ENCODE measurements at regions not wholly inside any gene's neighbourhood (a gene's known extent, or its start where the extent isn't known, plus 50 kb on each side); places are given as distances from the start of the nearest gene placed in this dataset.
"Not testable (repeated sequence)": the region's sequence is repeated elsewhere in the genome, so short reads cannot be mapped to it uniquely, and the experiment has no call there.

DNA sequence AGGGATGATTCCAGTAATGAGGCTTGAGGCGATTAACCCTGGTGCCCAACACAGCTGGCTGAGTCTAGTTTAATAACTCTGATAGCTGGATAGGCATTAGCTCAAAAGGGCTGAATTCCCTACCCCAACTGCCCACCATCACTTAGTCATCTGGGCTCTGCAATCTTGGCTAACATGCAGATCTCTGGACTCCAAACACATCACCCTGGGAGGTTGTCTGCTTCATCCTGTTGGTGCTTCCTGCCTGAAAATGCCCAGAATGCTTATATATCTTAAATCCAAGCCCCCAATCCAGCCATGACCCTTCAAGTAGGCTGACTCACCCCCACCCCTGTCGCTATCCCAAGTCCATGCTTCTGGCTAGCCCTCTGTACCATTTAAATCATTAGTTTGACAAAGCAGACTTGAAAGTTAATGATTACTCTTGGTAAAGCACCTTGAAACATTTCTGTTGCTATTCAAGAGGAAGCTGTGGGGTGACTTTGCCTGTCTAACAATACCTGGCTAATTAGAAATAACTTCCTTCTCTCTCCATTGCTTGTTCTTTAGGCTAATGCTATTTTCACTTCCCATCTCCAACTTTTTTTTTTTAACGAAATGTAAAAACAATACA is 107.0 kb upstream of the RORA start:
- no peak for FAIRE-seq

DNA sequence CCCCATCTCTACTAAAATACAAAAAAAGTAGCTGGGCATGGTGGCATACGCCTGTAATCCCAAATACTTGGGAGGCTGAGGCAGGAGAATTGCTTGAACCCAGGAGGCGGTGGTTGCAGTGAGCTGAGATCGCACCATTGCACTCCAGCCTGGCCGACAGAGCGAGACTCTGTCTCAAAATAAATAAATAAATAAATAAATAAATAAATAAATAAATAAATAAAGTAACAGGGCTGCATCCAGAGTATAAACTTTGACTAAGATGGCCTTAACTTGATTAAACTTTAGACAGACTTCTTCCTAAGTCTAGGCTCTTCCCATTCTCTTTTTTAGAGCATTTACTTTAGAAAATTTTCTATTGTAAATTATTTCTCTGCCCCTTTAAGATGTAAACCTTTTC is 105.6 kb upstream of the RORA start:
- H3K4me2 ChIP-seq (ENCODE audit: control insufficient read depth, extremely low read depth, insufficient read depth, low read depth, low read length); dilution Hi-C loops (cut with MboI; ENCODE audit: extremely low pct_ligation_motif_present, low sequenced_read_pairs); H3K4me1 ChIP-seq (ENCODE audit: control insufficient read depth, extremely low read depth, insufficient read depth, low read length): not testable (repeated sequence)

More for the DNA sequence above, 107.0 kb upstream of the RORA start:
- Histone ChIP-seq H4K20me1 (ENCODE audit: control insufficient read depth, extremely low read depth, insufficient read depth, low read length) (no peaks in the 10 kb centered on the region), H3K27me3 (ENCODE audit: control insufficient read depth, extremely low read depth, insufficient read depth, low read length) (no peaks in the 10 kb centered on the region), H2AFZ (ENCODE audit: control insufficient read depth, low read length) (no peak overlapping the region), H3K79me2 (ENCODE audit: control insufficient read depth, insufficient read depth, low read length) (no peaks in the 10 kb centered on the region), H3K36me3 (ENCODE audit: control insufficient read depth in 2 of 2, extremely low read depth in 1 of 2, insufficient read depth in 2 of 2, low read length in 2 of 2) (no peaks in the 10 kb centered on the region), H3K9me1 (ENCODE audit: control insufficient read depth, extremely low read depth, insufficient read depth, low read length) (no peaks in the 10 kb centered on the region), H3K4me3 (ENCODE audit: control insufficient read depth in 2 of 3, extremely low read depth in 1 of 3, insufficient read depth in 2 of 3, low read depth in 1 of 3, low read length in 3 of 3) (no peak overlapping the region), H3K4me1 (ENCODE audit: control insufficient read depth, extremely low read depth, insufficient read depth, low read length) (no peaks in the 10 kb centered on the region), H3K4me2 (ENCODE audit: control insufficient read depth, extremely low read depth, insufficient read depth, low read depth, low read length) (no peak overlapping the region), H3K27ac (ENCODE audit: control insufficient read depth, insufficient read depth, low read length) (no peak overlapping the region), H3K9me3 (ENCODE audit: control insufficient read depth, low read depth, low read length) (no peaks in the 10 kb centered on the region), H3K9ac (ENCODE audit: control insufficient read depth, extremely low read depth, insufficient read depth, low read length) (no peak overlapping the region)
- dilution Hi-C loops (cut with MboI; ENCODE audit: extremely low pct_ligation_motif_present, low sequenced_read_pairs), result no loop called here
- no peak for DNase-seq (ENCODE audit: low read depth, low spot score)
- no peak for TF ChIP-seq EZH2 (IDR thresholded peaks at IDR 0.05; ENCODE audit: low read length)
- TF ChIP-seq, protein P1, sequence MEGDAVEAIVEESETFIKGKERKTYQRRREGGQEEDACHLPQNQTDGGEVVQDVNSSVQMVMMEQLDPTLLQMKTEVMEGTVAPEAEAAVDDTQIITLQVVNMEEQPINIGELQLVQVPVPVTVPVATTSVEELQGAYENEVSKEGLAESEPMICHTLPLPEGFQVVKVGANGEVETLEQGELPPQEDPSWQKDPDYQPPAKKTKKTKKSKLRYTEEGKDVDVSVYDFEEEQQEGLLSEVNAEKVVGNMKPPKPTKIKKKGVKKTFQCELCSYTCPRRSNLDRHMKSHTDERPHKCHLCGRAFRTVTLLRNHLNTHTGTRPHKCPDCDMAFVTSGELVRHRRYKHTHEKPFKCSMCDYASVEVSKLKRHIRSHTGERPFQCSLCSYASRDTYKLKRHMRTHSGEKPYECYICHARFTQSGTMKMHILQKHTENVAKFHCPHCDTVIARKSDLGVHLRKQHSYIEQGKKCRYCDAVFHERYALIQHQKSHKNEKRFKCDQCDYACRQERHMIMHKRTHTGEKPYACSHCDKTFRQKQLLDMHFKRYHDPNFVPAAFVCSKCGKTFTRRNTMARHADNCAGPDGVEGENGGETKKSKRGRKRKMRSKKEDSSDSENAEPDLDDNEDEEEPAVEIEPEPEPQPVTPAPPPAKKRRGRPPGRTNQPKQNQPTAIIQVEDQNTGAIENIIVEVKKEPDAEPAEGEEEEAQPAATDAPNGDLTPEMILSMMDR (optimal IDR thresholded peaks at IDR 0.05 in 1 of 3, IDR thresholded peaks at IDR 0.05 in 1 of 3, conservative IDR thresholded peaks at IDR 0.05 in 1 of 3; ENCODE audit: extremely low read depth in 1 of 3, insufficient read depth in 2 of 3, low read length in 3 of 3), result no peak

DNA sequence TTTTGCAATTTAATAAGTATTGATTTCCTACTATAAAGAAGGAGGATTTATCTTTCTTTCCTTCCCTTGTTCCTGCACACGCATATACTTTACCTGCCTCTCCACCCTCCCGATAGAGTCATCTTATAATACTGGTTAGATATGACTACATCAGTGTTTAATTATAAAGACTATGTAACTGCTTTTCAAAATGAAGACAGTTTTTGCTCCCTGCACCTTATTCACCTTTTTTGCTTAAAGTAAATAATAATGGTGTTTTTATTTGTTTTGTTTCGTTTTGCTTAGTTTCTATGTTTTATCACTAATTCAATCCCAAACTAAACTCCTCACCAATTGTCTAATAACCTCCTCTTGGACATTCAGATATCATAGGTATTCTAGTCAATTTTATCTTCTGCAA is 101.9 kb upstream of the RORA start:
- dilution Hi-C loops (cut with MboI; ENCODE audit: extremely low pct_ligation_motif_present, low sequenced_read_pairs), result no loop called here
- no peaks in the 10 kb centered on the region for H3K9me3 ChIP-seq (ENCODE audit: control insufficient read depth, low read depth, low read length)
- H3K79me2 ChIP-seq (ENCODE audit: control insufficient read depth, insufficient read depth, low read length), result no peaks in the 10 kb centered on the region
- no peak for TF ChIP-seq EZH2 (IDR thresholded peaks at IDR 0.05; ENCODE audit: low read length)
- TF ChIP-seq, protein P1 (optimal IDR thresholded peaks at IDR 0.05 in 1 of 3, IDR thresholded peaks at IDR 0.05 in 1 of 3, conservative IDR thresholded peaks at IDR 0.05 in 1 of 3; ENCODE audit: extremely low read depth in 1 of 3, insufficient read depth in 2 of 3, low read length in 3 of 3), result no peak
- H3K4me2 ChIP-seq (ENCODE audit: control insufficient read depth, extremely low read depth, insufficient read depth, low read depth, low read length), result no peak overlapping the region
- no peak overlapping the region for H3K9ac ChIP-seq (ENCODE audit: control insufficient read depth, extremely low read depth, insufficient read depth, low read length)
- H2AFZ ChIP-seq (ENCODE audit: control insufficient read depth, low read length), result no peak overlapping the region
- H3K9me1 ChIP-seq (ENCODE audit: control insufficient read depth, extremely low read depth, insufficient read depth, low read length), result no peaks in the 10 kb centered on the region
- H3K4me3 ChIP-seq (ENCODE audit: control insufficient read depth in 2 of 3, extremely low read depth in 1 of 3, insufficient read depth in 2 of 3, low read depth in 1 of 3, low read length in 3 of 3), result no peak overlapping the region
- no peak for DNase-seq (ENCODE audit: low read depth, low spot score)
- no peaks in the 10 kb centered on the region for H4K20me1 ChIP-seq (ENCODE audit: control insufficient read depth, extremely low read depth, insufficient read depth, low read length)
- no peak overlapping the region for H3K27ac ChIP-seq (ENCODE audit: control insufficient read depth, insufficient read depth, low read length)
- no peaks in the 10 kb centered on the region for H3K27me3 ChIP-seq (ENCODE audit: control insufficient read depth, extremely low read depth, insufficient read depth, low read length)
- no peaks in the 10 kb centered on the region for H3K4me1 ChIP-seq (ENCODE audit: control insufficient read depth, extremely low read depth, insufficient read depth, low read length)
- H3K36me3 ChIP-seq (ENCODE audit: control insufficient read depth in 2 of 2, extremely low read depth in 1 of 2, insufficient read depth in 2 of 2, low read length in 2 of 2), result no peaks in the 10 kb centered on the region
- FAIRE-seq, result no peak

More for the DNA sequence above, 105.6 kb upstream of the RORA start:
- H4K20me1 ChIP-seq (ENCODE audit: control insufficient read depth, extremely low read depth, insufficient read depth, low read length); H2AFZ ChIP-seq (ENCODE audit: control insufficient read depth, low read length); H3K27ac ChIP-seq (ENCODE audit: control insufficient read depth, insufficient read depth, low read length); H3K36me3 ChIP-seq (ENCODE audit: control insufficient read depth in 2 of 2, extremely low read depth in 1 of 2, insufficient read depth in 2 of 2, low read length in 2 of 2); H3K4me3 ChIP-seq (ENCODE audit: control insufficient read depth in 2 of 3, extremely low read depth in 1 of 3, insufficient read depth in 2 of 3, low read depth in 1 of 3, low read length in 3 of 3); FAIRE-seq; H3K27me3 ChIP-seq (ENCODE audit: control insufficient read depth, extremely low read depth, insufficient read depth, low read length); H3K9ac ChIP-seq (ENCODE audit: control insufficient read depth, extremely low read depth, insufficient read depth, low read length); H3K9me1 ChIP-seq (ENCODE audit: control insufficient read depth, extremely low read depth, insufficient read depth, low read length); H3K79me2 ChIP-seq (ENCODE audit: control insufficient read depth, insufficient read depth, low read length); DNase-seq (ENCODE audit: low read depth, low spot score); H3K9me3 ChIP-seq (ENCODE audit: control insufficient read depth, low read depth, low read length): not testable (repeated sequence)

Data from keratinocyte (primary cell).